ENCODE measurements at regions not wholly inside any gene's neighbourhood (a gene's known extent, or its start where the extent isn't known, plus 50 kb on each side); places are given as distances from the start of the nearest gene placed in this dataset.

DNA sequence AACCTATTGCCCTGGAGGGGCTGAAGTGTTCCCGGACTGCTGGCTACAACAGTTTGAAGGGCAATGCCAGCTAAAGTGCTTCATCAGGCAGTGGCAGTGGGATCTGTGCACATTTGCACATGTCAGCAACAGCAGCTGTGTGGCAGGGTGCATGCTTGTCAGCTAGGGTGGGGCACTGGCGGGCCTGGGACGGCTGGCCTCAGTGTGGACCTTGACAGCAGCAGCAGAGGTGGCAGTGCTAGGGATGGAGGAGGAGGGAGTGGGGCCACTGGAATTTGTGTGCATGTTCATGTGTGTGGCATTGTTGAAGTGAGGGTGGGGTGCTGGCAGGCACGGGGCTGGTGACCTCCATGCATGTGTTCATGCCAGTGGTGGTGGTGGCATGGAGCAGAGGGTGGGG, 203.3 kb upstream of the HS3ST4 start (continued):
- TF ChIP-seq CHD7 (IDR thresholded peaks at IDR 0.05; ENCODE audit: insufficient replicate concordance, low read length), result no peak
- TF ChIP-seq ATF3 (IDR thresholded peaks at IDR 0.05; ENCODE audit: insufficient read depth, low read depth, low read length), result no peak
- no peak for TF ChIP-seq TBP (IDR thresholded peaks at IDR 0.05; ENCODE audit: low read depth, low read length)
- TF ChIP-seq, protein P1, sequence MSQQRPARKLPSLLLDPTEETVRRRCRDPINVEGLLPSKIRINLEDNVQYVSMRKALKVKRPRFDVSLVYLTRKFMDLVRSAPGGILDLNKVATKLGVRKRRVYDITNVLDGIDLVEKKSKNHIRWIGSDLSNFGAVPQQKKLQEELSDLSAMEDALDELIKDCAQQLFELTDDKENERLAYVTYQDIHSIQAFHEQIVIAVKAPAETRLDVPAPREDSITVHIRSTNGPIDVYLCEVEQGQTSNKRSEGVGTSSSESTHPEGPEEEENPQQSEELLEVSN (IDR thresholded peaks at IDR 0.05), result no peak
- TF ChIP-seq TEAD4 (IDR thresholded peaks at IDR 0.05; ENCODE audit: low read depth, low read length), result no peak
- TF ChIP-seq CTCF (IDR thresholded peaks at IDR 0.05; ENCODE audit: control extremely low read depth in 1 of 3, insufficient read depth in 1 of 3, low read depth in 1 of 3, low read length in 3 of 3), result no peak

Measured in H1 (cell line).